Progenitor cell of endocrine pancreas (in vitro differentiated cells): ENCODE measurements at regions not wholly inside any gene's neighbourhood (a gene's known extent, or its start where the extent isn't known, plus 50 kb on each side); places are given as distances from the start of the nearest gene placed in this dataset.
A peak's percentile ranks its signal among the peaks of the same experiment; 100 is the strongest.

Experiments
- DNase-seq: peaks from one replicate; pipeline ENCODE4 v3.0.0; 2021; ENCODE audit warnings: low spot score; ENCODE audit not compliant: unreplicated experiment
- H3K27ac Mint-ChIP-seq: 2 replicates; pipeline ENCODE4 v1.8.0; 2021; ENCODE audit warnings: mild to moderate bottlenecking, moderate library complexity, mixed read lengths
- H3K27me3 Mint-ChIP-seq: 2 replicates; pipeline ENCODE4 v1.8.0; 2021; ENCODE audit warnings: mixed read lengths
- H3K36me3 Mint-ChIP-seq: 2 replicates; pipeline ENCODE4 v1.8.0; 2022; ENCODE audit warnings: mixed read lengths; ENCODE audit not compliant: insufficient read depth
- H3K4me1 Mint-ChIP-seq: 2 replicates; pipeline ENCODE4 v1.8.0; 2021; ENCODE audit warnings: low read depth, mixed read lengths
- H3K4me3 Mint-ChIP-seq: 2 replicates; pipeline ENCODE4 v1.8.0; 2021; ENCODE audit warnings: low read depth, mild to moderate bottlenecking, moderate library complexity, mixed read lengths
- H3K9me3 Mint-ChIP-seq: 2 replicates; pipeline ENCODE4 v1.8.0; 2021; ENCODE audit warnings: low read depth, mixed read lengths
- TF ChIP-seq, protein P1 (sequence below): fragments of 200-600 bp; sonication (generic); IDR thresholded peaks from one replicate; pipeline ENCODE4 v1.5.0; 2021; ENCODE audit warnings: antibody characterized with exemption, mild to moderate bottlenecking; ENCODE audit not compliant: unreplicated experiment

DNA sequence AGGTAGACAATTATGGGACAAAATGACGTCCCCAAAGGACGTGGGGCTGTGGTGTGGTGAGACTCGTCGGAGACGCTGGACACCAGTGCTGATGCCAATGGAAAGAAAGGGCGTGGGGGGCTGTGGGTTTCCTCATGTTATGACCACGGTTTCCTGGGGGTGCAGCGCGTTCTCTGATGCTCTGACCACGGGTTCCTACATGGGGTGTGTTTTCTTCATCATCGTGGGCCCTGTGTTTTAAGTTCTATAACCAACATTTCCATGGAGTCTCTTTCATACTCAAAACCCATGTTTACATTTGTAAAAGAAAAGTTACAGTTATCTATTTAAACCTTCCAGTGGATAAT is 141.6 kb downstream of the RTP5 start:
- H3K36me3 Mint-ChIP-seq: peaks cover 2% of the 10 kb centered on the region
- TF ChIP-seq, protein P1, sequence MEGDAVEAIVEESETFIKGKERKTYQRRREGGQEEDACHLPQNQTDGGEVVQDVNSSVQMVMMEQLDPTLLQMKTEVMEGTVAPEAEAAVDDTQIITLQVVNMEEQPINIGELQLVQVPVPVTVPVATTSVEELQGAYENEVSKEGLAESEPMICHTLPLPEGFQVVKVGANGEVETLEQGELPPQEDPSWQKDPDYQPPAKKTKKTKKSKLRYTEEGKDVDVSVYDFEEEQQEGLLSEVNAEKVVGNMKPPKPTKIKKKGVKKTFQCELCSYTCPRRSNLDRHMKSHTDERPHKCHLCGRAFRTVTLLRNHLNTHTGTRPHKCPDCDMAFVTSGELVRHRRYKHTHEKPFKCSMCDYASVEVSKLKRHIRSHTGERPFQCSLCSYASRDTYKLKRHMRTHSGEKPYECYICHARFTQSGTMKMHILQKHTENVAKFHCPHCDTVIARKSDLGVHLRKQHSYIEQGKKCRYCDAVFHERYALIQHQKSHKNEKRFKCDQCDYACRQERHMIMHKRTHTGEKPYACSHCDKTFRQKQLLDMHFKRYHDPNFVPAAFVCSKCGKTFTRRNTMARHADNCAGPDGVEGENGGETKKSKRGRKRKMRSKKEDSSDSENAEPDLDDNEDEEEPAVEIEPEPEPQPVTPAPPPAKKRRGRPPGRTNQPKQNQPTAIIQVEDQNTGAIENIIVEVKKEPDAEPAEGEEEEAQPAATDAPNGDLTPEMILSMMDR: no peak
- H3K4me3 Mint-ChIP-seq: no peak overlapping the region
- H3K27me3 Mint-ChIP-seq: peaks cover 5% of the 10 kb centered on the region
- no peaks in the 10 kb centered on the region for H3K4me1 Mint-ChIP-seq
- H3K9me3 Mint-ChIP-seq: no peaks in the 10 kb centered on the region
- H3K27ac Mint-ChIP-seq: peak overlapping the region; percentile 23
- DNase-seq: no peak

DNA sequence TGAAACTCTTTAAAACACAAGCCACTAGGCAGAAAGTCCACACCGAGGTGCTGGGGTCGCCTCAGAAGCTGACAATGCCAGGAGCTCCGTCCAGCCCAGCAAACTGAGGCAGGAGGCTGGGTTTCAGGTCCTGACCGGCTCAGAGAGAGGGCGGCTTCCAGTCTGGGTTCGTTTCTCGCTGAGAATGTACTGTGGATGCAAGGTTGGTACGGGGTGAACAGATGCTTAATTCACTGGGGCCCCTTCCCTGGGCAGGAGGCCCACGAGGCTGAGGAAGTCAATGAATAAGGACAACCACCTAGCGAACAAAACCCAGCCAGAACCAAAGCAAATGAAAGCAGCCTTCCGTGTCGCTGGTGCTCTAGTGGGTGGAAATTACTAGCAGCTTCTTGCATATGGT is 142.0 kb downstream of the RTP5 start:
- TF ChIP-seq, protein P1: no peak
- no peak for DNase-seq
- H3K4me1 Mint-ChIP-seq: no peaks in the 10 kb centered on the region
- no peak overlapping the region for H3K4me3 Mint-ChIP-seq
- peak overlapping the region; percentile 23 for H3K27ac Mint-ChIP-seq
- no peaks in the 10 kb centered on the region for H3K9me3 Mint-ChIP-seq
- no peaks in the 10 kb centered on the region for H3K36me3 Mint-ChIP-seq
- peaks cover 7% of the 10 kb centered on the region for H3K27me3 Mint-ChIP-seq

DNA sequence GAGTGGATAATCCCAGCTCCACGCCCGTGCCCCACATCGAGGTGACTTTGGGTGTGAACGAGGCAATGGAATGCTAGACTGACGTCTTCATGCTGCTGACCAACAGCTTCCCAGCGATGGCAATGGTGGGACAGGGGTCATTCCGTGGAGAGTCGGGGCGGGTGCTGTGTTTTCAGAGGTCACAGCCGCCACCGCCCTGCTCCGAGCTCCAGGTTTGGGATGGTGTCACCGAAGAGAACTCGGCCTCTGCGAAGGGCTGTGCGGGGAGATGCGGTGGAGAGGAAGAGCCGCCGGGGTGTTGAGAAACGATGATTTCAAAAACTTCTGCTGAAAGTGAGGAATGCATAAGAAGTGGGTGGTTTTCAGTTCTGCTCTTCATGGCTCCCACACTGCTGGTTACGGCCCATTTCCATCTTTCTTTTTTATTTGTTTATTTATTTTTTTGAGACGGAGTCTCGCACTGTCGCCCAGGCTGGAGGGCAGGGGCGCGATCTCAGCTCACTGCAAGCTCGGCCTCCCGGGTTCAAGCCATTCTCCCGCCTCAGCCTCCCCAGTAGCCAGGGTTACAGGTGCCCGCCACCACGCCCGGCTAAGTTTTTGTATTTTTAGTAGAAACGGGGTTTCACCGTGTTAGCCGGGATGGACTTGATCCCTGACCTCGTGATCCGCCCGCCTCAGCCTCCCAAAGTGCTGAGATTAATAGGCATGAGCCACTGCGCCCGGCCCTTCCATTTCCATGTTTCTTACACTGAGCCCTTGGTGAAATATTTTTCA is 142.6 kb downstream of the RTP5 start:
- TF ChIP-seq, protein P1: no peak
- Mint-ChIP-seq H3K36me3 (no peaks in the 10 kb centered on the region), H3K4me1 (no peaks in the 10 kb centered on the region), H3K9me3 (no peaks in the 10 kb centered on the region), H3K27me3 (peaks cover 8% of the 10 kb centered on the region), H3K27ac (peak overlapping the region; percentile 66), H3K4me3 (no peak overlapping the region)
- DNase-seq: no peak

DNA sequence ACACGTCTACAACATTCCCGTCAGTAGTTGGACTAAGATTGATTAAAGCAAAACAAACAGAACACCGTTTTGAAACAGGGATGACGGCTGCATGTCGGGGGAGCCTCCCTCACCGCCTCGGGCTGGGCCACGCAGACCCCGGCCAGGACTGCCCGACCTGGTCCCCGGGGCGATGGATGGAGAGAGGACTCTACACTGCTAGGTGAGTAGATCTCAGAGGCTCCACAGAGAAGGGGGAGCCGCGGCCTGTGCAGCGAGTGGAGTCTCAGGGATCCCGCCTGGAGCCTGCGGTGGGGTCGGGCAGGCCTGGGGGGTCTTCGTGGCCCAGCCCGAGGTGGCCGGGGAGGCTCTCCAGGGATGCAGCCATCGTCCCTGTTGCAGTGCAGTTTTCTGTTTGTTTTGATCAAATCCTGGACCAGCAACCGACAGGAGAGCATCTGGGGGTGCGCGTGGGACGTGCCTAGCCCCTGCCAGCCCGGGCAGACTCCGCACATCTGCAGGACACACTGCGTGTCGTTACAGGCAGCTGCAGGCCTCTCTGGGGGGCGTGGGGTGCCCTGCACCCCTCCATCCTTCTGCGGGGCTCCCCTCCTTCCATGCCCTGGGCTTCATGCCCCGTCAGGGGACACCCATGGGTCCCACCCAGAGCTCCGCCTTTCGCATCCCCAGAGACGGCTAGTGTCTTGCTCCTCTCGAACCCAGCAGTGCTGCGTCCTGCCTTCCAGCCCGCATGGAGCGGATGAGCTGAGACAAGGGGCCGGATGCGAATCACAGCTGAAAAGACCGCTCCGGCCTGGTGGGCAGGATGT is 143.6 kb downstream of the RTP5 start:
- Mint-ChIP-seq H3K4me1 (no peaks in the 10 kb centered on the region), H3K27me3 (peaks cover 8% of the 10 kb centered on the region), H3K9me3 (no peaks in the 10 kb centered on the region), H3K4me3 (no peak overlapping the region), H3K27ac (no peak overlapping the region), H3K36me3 (no peaks in the 10 kb centered on the region)
- no peak for DNase-seq
- TF ChIP-seq, protein P1: no peak

DNA sequence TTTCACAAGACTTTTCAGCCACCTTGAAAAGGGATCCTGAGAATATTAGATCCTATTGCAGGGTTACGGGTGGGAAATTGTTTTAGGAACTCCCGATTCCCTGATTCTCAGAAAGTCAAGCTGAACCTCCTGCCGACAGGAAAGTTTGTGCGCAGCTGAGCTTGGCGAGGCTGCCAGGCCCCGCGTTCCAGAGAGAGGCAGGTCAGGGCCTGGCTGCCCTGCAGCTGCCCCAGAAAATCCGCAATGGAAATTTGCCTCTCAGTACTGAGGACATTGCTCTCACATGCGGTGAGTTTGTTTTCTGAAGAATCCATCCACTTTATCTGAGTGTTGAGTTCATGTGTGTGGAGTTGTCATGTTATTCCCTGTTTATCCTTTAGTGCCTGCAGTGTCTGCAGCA is 144.2 kb downstream of the RTP5 start:
- peaks cover 12% of the 10 kb centered on the region for H3K27me3 Mint-ChIP-seq
- no peak overlapping the region for H3K4me3 Mint-ChIP-seq
- TF ChIP-seq, protein P1: no peak
- no peaks in the 10 kb centered on the region for H3K36me3 Mint-ChIP-seq
- no peaks in the 10 kb centered on the region for H3K9me3 Mint-ChIP-seq
- H3K4me1 Mint-ChIP-seq: no peaks in the 10 kb centered on the region
- H3K27ac Mint-ChIP-seq: no peak overlapping the region
- DNase-seq: no peak
